ENCODE measurements at regions not wholly inside any gene's neighbourhood (a gene's known extent, or its start where the extent isn't known, plus 50 kb on each side); places are given as distances from the start of the nearest gene placed in this dataset.

GRCh38 chr18:68104036-68104435, 587.5 kb upstream of the DSEL start:
- no peaks in the 10 kb centered on the region for H3K4me1 ChIP-seq
- DNase-seq = no peak
- intact Hi-C loops (cut with DNase I) = no loop called here
- H3K9me3 ChIP-seq = no peaks in the 10 kb centered on the region
- TF ChIP-seq CTCF (IDR thresholded peaks at IDR 0.05) = no peak
- no peaks in the 10 kb centered on the region for H3K27me3 ChIP-seq
- no peak overlapping the region for H3K27ac ChIP-seq
- no peak overlapping the region for H3K4me3 ChIP-seq
- no peak for ATAC-seq
- no peaks in the 10 kb centered on the region for H3K36me3 ChIP-seq

GRCh38 chr18:68103561-68103960, 587.0 kb upstream of the DSEL start:
- no peaks in the 10 kb centered on the region for H3K4me1 ChIP-seq
- no peaks in the 10 kb centered on the region for H3K36me3 ChIP-seq
- no peak overlapping the region for H3K27ac ChIP-seq
- no peak overlapping the region for H3K4me3 ChIP-seq
- no peak for TF ChIP-seq CTCF (IDR thresholded peaks at IDR 0.05)
- H3K9me3 ChIP-seq = no peaks in the 10 kb centered on the region
- DNase-seq (no peak), ATAC-seq (no peak)
- H3K27me3 ChIP-seq = no peaks in the 10 kb centered on the region
- intact Hi-C loops (cut with DNase I) = no loop called here

- intact Hi-C loops (cut with DNase I) = no loop called here
- H3K27ac ChIP-seq = no peak overlapping the region
- ATAC-seq (no peak), DNase-seq (no peak)
- H3K4me1 ChIP-seq = no peaks in the 10 kb centered on the region
- TF ChIP-seq CTCF (IDR thresholded peaks at IDR 0.05) = no peak
- H3K9me3 ChIP-seq = no peaks in the 10 kb centered on the region
- H3K4me3 ChIP-seq = no peak overlapping the region
- no peaks in the 10 kb centered on the region for H3K36me3 ChIP-seq
- H3K27me3 ChIP-seq = no peaks in the 10 kb centered on the region
Measured at GRCh38 chr18:68102117-68102516, 585.6 kb upstream of the DSEL start.

GRCh38 chr18:68098655-68099054, 582.1 kb upstream of the DSEL start:
- no peak for ATAC-seq
- no peak for TF ChIP-seq CTCF (IDR thresholded peaks at IDR 0.05)
- Histone ChIP-seq H3K4me3 (no peak overlapping the region), H3K4me1 (no peaks in the 10 kb centered on the region), H3K27me3 (no peaks in the 10 kb centered on the region), H3K27ac (no peak overlapping the region), H3K36me3 (no peaks in the 10 kb centered on the region), H3K9me3 (no peaks in the 10 kb centered on the region)
- intact Hi-C loops (cut with DNase I) = no loop called here
- DNase-seq = no peak

- Histone ChIP-seq H3K36me3 (no peaks in the 10 kb centered on the region), H3K27me3 (no peaks in the 10 kb centered on the region), H3K4me3 (no peak overlapping the region), H3K9me3 (no peaks in the 10 kb centered on the region), H3K4me1 (no peaks in the 10 kb centered on the region), H3K27ac (no peak overlapping the region)
- intact Hi-C loops (cut with DNase I) = no loop called here
- no peak for ATAC-seq
- TF ChIP-seq CTCF (IDR thresholded peaks at IDR 0.05) = no peak
- no peak for DNase-seq
Measured at GRCh38 chr18:68086481-68086880, 570.0 kb upstream of the DSEL start.

All from left lung (tissue), 4 donors.